ENCODE measurements at regions not wholly inside any gene's neighbourhood (a gene's known extent, or its start where the extent isn't known, plus 50 kb on each side); places are given as distances from the start of the nearest gene placed in this dataset.
"Not testable (repeated sequence)": the region's sequence is repeated elsewhere in the genome, so short reads cannot be mapped to it uniquely, and the experiment has no call there.

GRCh38 chr11:97015327-97015726 lies 625.5 kb downstream of the JRKL start:
- no peak for DNase-seq (ENCODE audit: low read depth)

- DNase-seq (ENCODE audit: low read depth): no peak
Measured at GRCh38 chr11:97019305-97019704, 629.5 kb downstream of the JRKL start.

GRCh38 chr11:97019754-97020153 lies 629.9 kb downstream of the JRKL start:
- no peak for DNase-seq (ENCODE audit: low read depth)

- no peak for DNase-seq (ENCODE audit: low read depth)
Measured at GRCh38 chr11:97022955-97023354, 633.1 kb downstream of the JRKL start.

- no peak for DNase-seq (ENCODE audit: low read depth)
Measured at GRCh38 chr11:97028836-97029406, 639.1 kb downstream of the JRKL start.

GRCh38 chr11:97033178-97033577 lies 643.4 kb downstream of the JRKL start:
- DNase-seq (ENCODE audit: low read depth): no peak

GRCh38 chr11:97048481-97048880 lies 658.7 kb downstream of the JRKL start:
- no peak for DNase-seq (ENCODE audit: low read depth)

GRCh38 chr11:97060184-97060583 lies 670.4 kb downstream of the JRKL start:
- no peak for DNase-seq (ENCODE audit: low read depth)

GRCh38 chr11:97069160-97069559 lies 679.3 kb downstream of the JRKL start:
- no peak for DNase-seq (ENCODE audit: low read depth)

- no peak for DNase-seq (ENCODE audit: low read depth)
Measured at GRCh38 chr11:97072420-97072819, 682.6 kb downstream of the JRKL start.

GRCh38 chr11:97076666-97077065 lies 686.9 kb downstream of the JRKL start:
- DNase-seq (ENCODE audit: low read depth): not testable (repeated sequence)

- DNase-seq (ENCODE audit: low read depth): no peak
Measured at GRCh38 chr11:97078443-97078842, 688.6 kb downstream of the JRKL start.

GRCh38 chr11:97079244-97079643 lies 689.4 kb downstream of the JRKL start:
- no peak for DNase-seq (ENCODE audit: low read depth)

- no peak for DNase-seq (ENCODE audit: low read depth)
Measured at GRCh38 chr11:97087419-97087818, 697.6 kb downstream of the JRKL start.

- DNase-seq (ENCODE audit: low read depth): no peak
Measured at GRCh38 chr11:97092823-97093222, 703.0 kb downstream of the JRKL start.

- not testable (repeated sequence) for DNase-seq (ENCODE audit: low read depth)
Measured at GRCh38 chr11:97102180-97102579, 712.4 kb downstream of the JRKL start.

- no peak for DNase-seq (ENCODE audit: low read depth)
Measured at GRCh38 chr11:97107604-97108003, 717.8 kb downstream of the JRKL start.

GRCh38 chr11:97109078-97109477 lies 719.3 kb downstream of the JRKL start:
- DNase-seq (ENCODE audit: low read depth): no peak

GRCh38 chr11:97110376-97110775 lies 720.6 kb downstream of the JRKL start:
- peak; percentile 54 for DNase-seq (ENCODE audit: low read depth)

- DNase-seq (ENCODE audit: low read depth): no peak
Measured at GRCh38 chr11:97111559-97111958, 721.7 kb downstream of the JRKL start.

GRCh38 chr11:97118614-97119200 lies 728.9 kb downstream of the JRKL start:
- peak; percentile 70 for DNase-seq (ENCODE audit: low read depth)

- no peak for DNase-seq (ENCODE audit: low read depth)
Measured at GRCh38 chr11:97123237-97123636, 733.4 kb downstream of the JRKL start.

GRCh38 chr11:97136067-97136466 lies 746.3 kb downstream of the JRKL start:
- no peak for DNase-seq (ENCODE audit: low read depth)

- DNase-seq (ENCODE audit: low read depth): peak; percentile 42
Measured at GRCh38 chr11:97140885-97141494, 751.2 kb downstream of the JRKL start.
